Trophoblast cell (in vitro differentiated cells and primary cell): ENCODE measurements at regions not wholly inside any gene's neighbourhood (a gene's known extent, or its start where the extent isn't known, plus 50 kb on each side); places are given as distances from the start of the nearest gene placed in this dataset.
"Not testable (repeated sequence)": the region's sequence is repeated elsewhere in the genome, so short reads cannot be mapped to it uniquely, and the experiment has no call there.

Experiments used
- DNase-seq, 2 donors: peaks; one replicate each; pipeline ENCODE4 v3.0.0-alpha.2; 2016
- H2AFZ ChIP-seq: 2 replicates; pipeline ENCODE4 v1.6.1; 2013; ENCODE audit warnings: low read length, moderate library complexity, mild to moderate bottlenecking; ENCODE audit not compliant: insufficient read depth, poor library complexity
- H2AK5ac ChIP-seq: 2 replicates; pipeline ENCODE4 v1.6.1; 2013; ENCODE audit warnings: mild to moderate bottlenecking, low read length
- H2BK120ac ChIP-seq: 2 replicates; pipeline ENCODE4 v1.6.1; 2013; ENCODE audit warnings: low read length, mild to moderate bottlenecking, moderate library complexity; ENCODE audit not compliant: insufficient read depth, poor library complexity
- H2BK12ac ChIP-seq: 2 replicates; pipeline ENCODE4 v1.6.1; 2013; ENCODE audit warnings: mild to moderate bottlenecking, low read length, moderate library complexity
- H2BK5ac ChIP-seq: 2 replicates; pipeline ENCODE4 v1.6.1; 2013; ENCODE audit warnings: low read length, low read depth, moderate library complexity, mild to moderate bottlenecking; ENCODE audit not compliant: poor library complexity
- H3K14ac ChIP-seq: 2 replicates; pipeline ENCODE4 v1.6.1; 2013; ENCODE audit warnings: mild to moderate bottlenecking, low read length
- H3K18ac ChIP-seq: 2 replicates; pipeline ENCODE4 v1.6.1; 2013; ENCODE audit warnings: mild to moderate bottlenecking, low read length
- H3K23ac ChIP-seq: 2 replicates; pipeline ENCODE4 v1.6.1; 2013; ENCODE audit warnings: low read length
- H3K27ac ChIP-seq: 2 replicates; pipeline ENCODE4 v1.5.1; 2013; ENCODE audit warnings: low read depth, mild to moderate bottlenecking, inconsistent platforms, low read length, moderate library complexity
- H3K27me3 ChIP-seq: 2 replicates; pipeline ENCODE4 v1.6.1; 2013; ENCODE audit warnings: inconsistent platforms, mild to moderate bottlenecking, low read length, moderate library complexity; ENCODE audit not compliant: insufficient read depth
- H3K36me3 ChIP-seq, 2 experiments: 1 replicate in 1 of 2; 2 replicates in 1 of 2; pipeline ENCODE4 v1.6.1; 2013; ENCODE audit warnings: low read length in 2 of 2, mild to moderate bottlenecking in 2 of 2, moderate library complexity in 1 of 2; ENCODE audit not compliant: insufficient read depth in 2 of 2, control insufficient read depth in 1 of 2
- H3K4ac ChIP-seq: 2 replicates; pipeline ENCODE4 v1.6.1; 2013; ENCODE audit warnings: low read depth, mild to moderate bottlenecking, low read length, moderate library complexity
- H3K4me1 ChIP-seq, 2 experiments: 1 replicate in 1 of 2; 2 replicates in 1 of 2; pipeline ENCODE4 v1.6.1; 2013; ENCODE audit warnings: low read length in 2 of 2, mild to moderate bottlenecking in 2 of 2, moderate library complexity in 1 of 2; ENCODE audit not compliant: insufficient read depth in 2 of 2, control insufficient read depth in 1 of 2
- H3K4me2 ChIP-seq: 2 replicates; pipeline ENCODE4 v1.6.1; 2013; ENCODE audit warnings: inconsistent platforms, mild to moderate bottlenecking, low read length, moderate library complexity
- H3K4me3 ChIP-seq: 2 replicates; pipeline ENCODE4 v1.5.1; 2013; ENCODE audit warnings: mild to moderate bottlenecking, low read depth, low read length, inconsistent platforms
- H3K79me1 ChIP-seq: one replicate; pipeline ENCODE4 v1.6.1; 2013; ENCODE audit warnings: low read length
- H3K79me2 ChIP-seq: 2 replicates; pipeline ENCODE4 v1.6.1; 2013; ENCODE audit warnings: low read length, mild to moderate bottlenecking; ENCODE audit not compliant: control insufficient read depth, insufficient read depth, poor library complexity
- H3K9ac ChIP-seq: 2 replicates; pipeline ENCODE4 v1.6.1; 2013; ENCODE audit warnings: mild to moderate bottlenecking, low read length
- H3K9me3 ChIP-seq: 2 replicates; pipeline ENCODE4 v1.6.1; 2013; ENCODE audit warnings: low read depth, mild to moderate bottlenecking, control low read depth, inconsistent platforms, low read length; ENCODE audit not compliant: insufficient read depth
- H4K12ac ChIP-seq: 2 replicates; pipeline ENCODE4 v1.6.1; 2013; ENCODE audit warnings: low read depth, mild to moderate bottlenecking, low read length, moderate library complexity
- H4K8ac ChIP-seq: 2 replicates; pipeline ENCODE4 v1.6.1; 2013; ENCODE audit warnings: low read depth, mild to moderate bottlenecking, low read length, moderate library complexity
- H4K91ac ChIP-seq: one replicate; pipeline ENCODE4 v1.6.1; 2013; ENCODE audit warnings: low read depth, mild to moderate bottlenecking, low read length, moderate library complexity
- WGBS: extraction: QIAGEN DNeasy Blood & Tissue Kit; methylation state at CpG from one replicate; pipeline ENCODE4 v1.1.7; 2013; ENCODE audit warnings: missing lambda C conversion rate; ENCODE audit not compliant: insufficient read length, insufficient coverage; ENCODE audit errors: extremely low coverage; 5-methylcytosine and 5-hydroxymethylcytosine counted together

DNA sequence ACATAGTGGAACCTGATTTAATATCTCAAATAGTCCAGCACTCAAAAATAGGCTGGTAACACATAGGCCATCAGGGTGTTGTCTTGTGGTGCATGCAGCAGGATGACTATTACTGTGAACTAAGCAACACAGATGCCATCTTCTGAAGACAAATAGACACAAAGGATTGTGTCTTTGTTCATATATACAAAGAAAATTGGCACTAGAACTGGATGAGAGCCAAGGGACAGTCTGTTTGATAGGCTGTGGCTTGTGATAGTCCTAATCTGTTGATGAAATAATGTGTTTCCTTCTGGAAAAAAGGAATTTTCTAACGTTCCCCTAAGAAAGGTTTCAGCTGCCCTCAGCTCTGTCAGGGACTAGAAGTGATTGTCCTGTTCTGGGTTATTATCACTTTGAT, 129.8 kb downstream of the TPBG start:
- H3K36me3 ChIP-seq = no peaks in the 10 kb centered on the region
- H4K91ac ChIP-seq = no peak overlapping the region
- no peaks in the 10 kb centered on the region for H3K79me1 ChIP-seq
- no peak overlapping the region for H3K14ac ChIP-seq
- no peak overlapping the region for H2AK5ac ChIP-seq
- no peak overlapping the region for H3K4ac ChIP-seq
- no peak overlapping the region for H3K27ac ChIP-seq
- H3K4me1 ChIP-seq = no peaks in the 10 kb centered on the region
- no peak overlapping the region for H3K18ac ChIP-seq
- no peak overlapping the region for H3K9ac ChIP-seq
- H3K27me3 ChIP-seq = no peaks in the 10 kb centered on the region
- H3K9me3 ChIP-seq = peaks cover 1% of the 10 kb centered on the region
- no peak overlapping the region for H4K8ac ChIP-seq
- no peak overlapping the region for H2BK120ac ChIP-seq
- H3K79me2 ChIP-seq = no peaks in the 10 kb centered on the region
- no peak overlapping the region for H2BK12ac ChIP-seq
- H2BK5ac ChIP-seq = no peak overlapping the region
- H3K4me3 ChIP-seq = no peak overlapping the region
- H3K4me2 ChIP-seq = no peak overlapping the region
- WGBS = no CpG with 5 or more reads among the region's 1 CpG
- H3K23ac ChIP-seq = no peak overlapping the region
- no peak overlapping the region for H4K12ac ChIP-seq
- no peak overlapping the region for H2AFZ ChIP-seq
- DNase-seq = no peak

- no peak overlapping the region for H3K27ac ChIP-seq
- no peak overlapping the region for H3K4me2 ChIP-seq
- no peak overlapping the region for H2AFZ ChIP-seq
- no peaks in the 10 kb centered on the region for H3K36me3 ChIP-seq
- no peaks in the 10 kb centered on the region for H3K27me3 ChIP-seq
- H3K4me1 ChIP-seq = no peaks in the 10 kb centered on the region
- no peak overlapping the region for H3K14ac ChIP-seq
- no peak overlapping the region for H2BK120ac ChIP-seq
- H2AK5ac ChIP-seq = no peak overlapping the region
- H3K9me3 ChIP-seq = peaks cover 1% of the 10 kb centered on the region
- H4K12ac ChIP-seq = no peak overlapping the region
- no peaks in the 10 kb centered on the region for H3K79me1 ChIP-seq
- no peak overlapping the region for H3K23ac ChIP-seq
- no peak overlapping the region for H3K4ac ChIP-seq
- H3K18ac ChIP-seq = no peak overlapping the region
- no peak overlapping the region for H4K91ac ChIP-seq
- H2BK12ac ChIP-seq = no peak overlapping the region
- no peak overlapping the region for H3K4me3 ChIP-seq
- H4K8ac ChIP-seq = no peak overlapping the region
- H2BK5ac ChIP-seq = no peak overlapping the region
- no peak overlapping the region for H3K9ac ChIP-seq
- DNase-seq = no peak
- no peaks in the 10 kb centered on the region for H3K79me2 ChIP-seq
Observed at GRCh38 chr6:82494367-82494766, 130.8 kb downstream of the TPBG start.

DNA sequence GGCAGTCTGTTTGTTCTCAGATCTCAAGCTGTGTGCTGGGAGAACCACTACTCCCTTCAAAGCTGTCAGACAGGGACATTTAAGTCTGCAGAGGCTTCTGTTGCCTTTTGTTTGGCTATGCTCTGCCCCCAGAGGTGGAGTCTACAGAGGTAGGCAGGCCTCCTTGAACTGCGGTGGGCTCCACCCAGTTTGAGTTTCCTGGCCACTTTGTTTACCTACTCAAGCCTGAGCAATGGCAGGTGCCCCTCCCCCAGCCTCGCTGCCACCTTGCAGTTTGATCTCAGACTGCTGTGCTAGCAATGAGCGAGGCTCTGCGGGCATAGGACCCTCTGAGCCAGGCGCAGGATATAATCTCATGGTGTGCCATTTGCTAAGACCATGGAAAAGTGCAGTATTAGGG, 138.3 kb downstream of the TPBG start:
- not testable (repeated sequence) for DNase-seq, H3K4me2 ChIP-seq, H4K91ac ChIP-seq, H3K27ac ChIP-seq, H3K4me1 ChIP-seq, H3K36me3 ChIP-seq, H2AFZ ChIP-seq, H2AK5ac ChIP-seq, H3K14ac ChIP-seq, H3K4me3 ChIP-seq, H3K9ac ChIP-seq, H4K12ac ChIP-seq, H3K27me3 ChIP-seq, H2BK12ac ChIP-seq, H3K9me3 ChIP-seq, H4K8ac ChIP-seq, H3K4ac ChIP-seq, H3K18ac ChIP-seq, H3K23ac ChIP-seq, H3K79me2 ChIP-seq, H3K79me1 ChIP-seq, H2BK5ac ChIP-seq, H2BK120ac ChIP-seq
- WGBS = no CpG with 5 or more reads among the region's 5 CpGs

DNA sequence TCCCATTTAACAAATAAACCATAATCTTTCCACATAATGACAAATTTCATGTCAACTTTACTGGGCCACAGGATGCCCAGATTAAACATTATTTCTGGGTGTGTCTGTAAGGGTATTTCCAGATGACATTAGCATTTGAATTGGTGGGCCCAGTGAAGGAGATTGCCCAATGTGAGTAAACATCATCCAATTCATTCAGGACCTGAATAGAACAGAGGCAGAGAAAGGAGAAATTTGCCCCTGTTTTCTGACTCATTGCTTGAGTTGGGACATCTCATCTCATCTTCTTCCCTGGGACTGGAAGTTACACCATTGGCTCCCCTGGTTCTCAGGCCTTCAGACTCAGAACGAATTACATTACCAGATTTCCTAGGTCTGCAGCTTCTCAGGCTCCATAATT, 142.9 kb downstream of the TPBG start:
- Histone ChIP-seq H2BK120ac (no peak overlapping the region), H3K79me1 (no peaks in the 10 kb centered on the region), H3K14ac (no peak overlapping the region), H2AFZ (no peak overlapping the region), H3K4me3 (no peak overlapping the region), H3K79me2 (no peaks in the 10 kb centered on the region), H2AK5ac (no peak overlapping the region), H3K9me3 (no peaks in the 10 kb centered on the region), H2BK5ac (no peak overlapping the region), H3K27ac (no peak overlapping the region), H2BK12ac (no peak overlapping the region), H3K18ac (no peak overlapping the region), H3K4ac (no peak overlapping the region), H3K4me1 (no peaks in the 10 kb centered on the region), H3K23ac (no peak overlapping the region), H4K8ac (no peak overlapping the region), H4K12ac (no peak overlapping the region), H3K27me3 (no peaks in the 10 kb centered on the region), H3K9ac (no peak overlapping the region), H3K36me3 (no peaks in the 10 kb centered on the region), H3K4me2 (no peak overlapping the region), H4K91ac (no peak overlapping the region)
- no CpG with 5 or more reads among the region's 1 CpG for WGBS
- no peak for DNase-seq

DNA sequence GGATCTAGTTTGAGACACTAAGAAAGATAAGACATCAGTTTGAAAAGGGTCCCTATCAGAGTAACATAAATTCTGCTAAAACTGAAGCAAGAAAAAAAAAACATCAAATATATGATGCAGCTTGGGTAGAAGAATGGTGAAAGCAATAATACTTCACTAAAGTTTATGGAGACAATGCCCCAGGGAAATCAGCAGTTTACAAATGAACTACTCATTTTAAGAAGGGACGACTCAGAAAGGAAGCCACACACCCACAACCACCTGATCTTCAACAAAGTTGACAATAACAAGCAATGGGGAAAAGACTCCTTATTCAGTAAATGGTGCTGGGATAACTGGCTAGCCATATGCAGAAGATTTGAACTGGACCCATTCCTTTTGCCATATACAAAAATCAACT, 143.5 kb downstream of the TPBG start:
- H2BK12ac ChIP-seq = no peak overlapping the region
- H3K14ac ChIP-seq = no peak overlapping the region
- H3K36me3 ChIP-seq = no peaks in the 10 kb centered on the region
- H3K27me3 ChIP-seq = no peaks in the 10 kb centered on the region
- H2BK5ac ChIP-seq = no peak overlapping the region
- no peak overlapping the region for H3K18ac ChIP-seq
- H3K79me2 ChIP-seq = no peaks in the 10 kb centered on the region
- H3K9me3 ChIP-seq = no peaks in the 10 kb centered on the region
- H3K23ac ChIP-seq = no peak overlapping the region
- H4K12ac ChIP-seq = no peak overlapping the region
- no peak overlapping the region for H3K4me3 ChIP-seq
- H4K8ac ChIP-seq = no peak overlapping the region
- WGBS = no CpG with 5 or more reads among the region's 1 CpG
- no peak overlapping the region for H4K91ac ChIP-seq
- no peak overlapping the region for H3K4ac ChIP-seq
- no peak overlapping the region for H2AFZ ChIP-seq
- H3K4me1 ChIP-seq = no peaks in the 10 kb centered on the region
- no peak for DNase-seq
- no peak overlapping the region for H3K9ac ChIP-seq
- no peak overlapping the region for H2BK120ac ChIP-seq
- no peak overlapping the region for H3K27ac ChIP-seq
- no peaks in the 10 kb centered on the region for H3K79me1 ChIP-seq
- no peak overlapping the region for H2AK5ac ChIP-seq
- no peak overlapping the region for H3K4me2 ChIP-seq
